BE2C (cell line): ENCODE measurements at regions not wholly inside any gene's neighbourhood (a gene's known extent, or its start where the extent isn't known, plus 50 kb on each side); places are given as distances from the start of the nearest gene placed in this dataset.
A peak's percentile ranks its signal among the peaks of the same experiment; 100 is the strongest.

ENCODE experiments used
- DNase-seq: peaks from one replicate; pipeline ENCODE4 v3.0.0-alpha.2; 2020
- H3K27me3 ChIP-seq: fragments of 250-450 bp; sonication (Bioruptor Pico); 2 replicates; pipeline ENCODE4 v1.5.1; 2020; ENCODE audit warnings: mild to moderate bottlenecking
- H3K36me3 ChIP-seq: fragments of 250-450 bp; sonication (Bioruptor Pico); 2 replicates; pipeline ENCODE4 v1.5.1; 2020; ENCODE audit warnings: mild to moderate bottlenecking
- H3K4me1 ChIP-seq: fragments of 250-450 bp; sonication (Bioruptor Pico); 2 replicates; pipeline ENCODE4 v1.5.1; 2020
- H3K4me3 ChIP-seq: 2 replicates; pipeline ENCODE4 v1.5.1; 2011; ENCODE audit warnings: low read depth, low read length
- H3K9me3 ChIP-seq: fragments of 250-450 bp; sonication (Bioruptor Pico); 2 replicates; pipeline ENCODE4 v1.5.1; 2020
- TF ChIP-seq, protein P1 (sequence below): IDR thresholded peaks from 2 replicates; pipeline ENCODE4 v1.5.1; 2012; ENCODE audit warnings: mild to moderate bottlenecking, low read depth, low read length

GRCh38 chr7:109190766-109191398, 621.2 kb downstream of the DNAJB9 start:
- no peak overlapping the region for H3K4me3 ChIP-seq
- no peaks in the 10 kb centered on the region for H3K4me1 ChIP-seq
- H3K27me3 ChIP-seq, result no peaks in the 10 kb centered on the region
- TF ChIP-seq, protein P1, sequence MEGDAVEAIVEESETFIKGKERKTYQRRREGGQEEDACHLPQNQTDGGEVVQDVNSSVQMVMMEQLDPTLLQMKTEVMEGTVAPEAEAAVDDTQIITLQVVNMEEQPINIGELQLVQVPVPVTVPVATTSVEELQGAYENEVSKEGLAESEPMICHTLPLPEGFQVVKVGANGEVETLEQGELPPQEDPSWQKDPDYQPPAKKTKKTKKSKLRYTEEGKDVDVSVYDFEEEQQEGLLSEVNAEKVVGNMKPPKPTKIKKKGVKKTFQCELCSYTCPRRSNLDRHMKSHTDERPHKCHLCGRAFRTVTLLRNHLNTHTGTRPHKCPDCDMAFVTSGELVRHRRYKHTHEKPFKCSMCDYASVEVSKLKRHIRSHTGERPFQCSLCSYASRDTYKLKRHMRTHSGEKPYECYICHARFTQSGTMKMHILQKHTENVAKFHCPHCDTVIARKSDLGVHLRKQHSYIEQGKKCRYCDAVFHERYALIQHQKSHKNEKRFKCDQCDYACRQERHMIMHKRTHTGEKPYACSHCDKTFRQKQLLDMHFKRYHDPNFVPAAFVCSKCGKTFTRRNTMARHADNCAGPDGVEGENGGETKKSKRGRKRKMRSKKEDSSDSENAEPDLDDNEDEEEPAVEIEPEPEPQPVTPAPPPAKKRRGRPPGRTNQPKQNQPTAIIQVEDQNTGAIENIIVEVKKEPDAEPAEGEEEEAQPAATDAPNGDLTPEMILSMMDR, result no peak
- no peaks in the 10 kb centered on the region for H3K36me3 ChIP-seq
- no peaks in the 10 kb centered on the region for H3K9me3 ChIP-seq
- no peak for DNase-seq

DNA sequence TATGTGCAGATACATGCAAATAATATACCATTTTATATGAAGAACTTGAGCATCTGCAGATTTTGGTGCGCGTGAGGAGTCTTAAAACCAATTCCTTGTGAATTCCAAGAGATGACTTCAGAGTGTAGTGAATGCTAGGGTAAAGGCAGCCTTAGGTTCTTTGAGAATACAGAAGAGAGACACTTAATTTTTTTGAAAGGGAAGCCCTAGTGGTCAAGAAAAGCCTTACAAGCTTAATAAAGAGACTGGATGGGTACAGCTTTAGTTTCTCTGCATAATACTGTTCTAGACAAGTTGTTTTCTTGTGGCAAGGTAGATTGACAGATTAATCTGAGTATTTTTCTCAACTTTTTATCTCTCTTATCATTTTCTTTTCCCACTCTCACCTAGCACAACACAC, 636.5 kb downstream of the DNAJB9 start:
- Histone ChIP-seq H3K4me1 (no peaks in the 10 kb centered on the region), H3K36me3 (no peaks in the 10 kb centered on the region), H3K27me3 (no peaks in the 10 kb centered on the region), H3K4me3 (no peak overlapping the region), H3K9me3 (no peaks in the 10 kb centered on the region)
- TF ChIP-seq, protein P1, result peak; percentile 39
- no peak for DNase-seq

DNA sequence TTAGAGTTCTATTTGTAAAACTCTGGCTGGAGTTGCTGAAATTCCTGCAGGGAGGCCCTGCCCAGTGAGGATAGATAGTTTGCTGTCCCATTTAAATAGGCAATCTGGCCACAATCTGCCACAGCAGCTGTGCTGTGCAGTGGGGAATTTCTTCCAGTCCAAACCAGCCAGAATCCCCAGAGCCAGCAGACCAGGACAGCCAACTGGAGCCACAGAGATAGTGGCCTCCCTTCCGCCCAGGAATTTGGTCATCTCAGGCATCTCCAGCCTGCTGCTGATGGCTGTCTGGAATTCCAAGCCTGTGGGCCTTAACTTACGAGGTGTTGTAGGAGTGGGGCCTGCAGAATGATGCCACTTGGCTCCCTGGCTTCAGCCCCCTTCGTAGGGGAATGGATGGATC, 643.4 kb downstream of the DNAJB9 start:
- DNase-seq, result no peak
- H3K36me3 ChIP-seq, result no peaks in the 10 kb centered on the region
- H3K4me1 ChIP-seq, result no peaks in the 10 kb centered on the region
- TF ChIP-seq, protein P1, result no peak
- no peaks in the 10 kb centered on the region for H3K9me3 ChIP-seq
- no peak overlapping the region for H3K4me3 ChIP-seq
- H3K27me3 ChIP-seq, result no peaks in the 10 kb centered on the region

DNA sequence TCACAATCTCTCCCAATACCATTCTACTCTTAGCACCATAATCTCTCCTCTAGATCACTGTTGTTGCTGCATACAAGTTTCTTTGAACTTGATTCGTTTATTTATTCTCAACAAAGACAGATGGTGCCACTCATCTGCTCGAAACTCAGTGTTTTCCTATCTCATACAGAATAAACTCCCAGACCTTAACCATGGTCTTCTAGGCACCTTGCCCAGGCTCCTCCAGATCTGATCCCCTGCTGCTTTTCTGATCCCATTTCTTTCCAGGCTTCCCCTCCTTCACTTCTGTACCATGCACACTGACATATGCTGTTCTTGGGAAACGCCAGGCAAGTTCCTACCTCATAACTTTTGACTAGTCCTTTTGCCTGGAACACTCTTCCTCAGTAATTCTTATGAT, 645.7 kb downstream of the DNAJB9 start:
- Histone ChIP-seq H3K9me3 (no peaks in the 10 kb centered on the region), H3K4me1 (no peaks in the 10 kb centered on the region), H3K27me3 (no peaks in the 10 kb centered on the region), H3K4me3 (no peak overlapping the region), H3K36me3 (no peaks in the 10 kb centered on the region)
- TF ChIP-seq, protein P1, result no peak
- DNase-seq, result no peak

- Histone ChIP-seq H3K4me3 (no peak overlapping the region), H3K27me3 (no peaks in the 10 kb centered on the region), H3K9me3 (no peaks in the 10 kb centered on the region), H3K4me1 (no peaks in the 10 kb centered on the region), H3K36me3 (no peaks in the 10 kb centered on the region)
- no peak for DNase-seq
- TF ChIP-seq, protein P1, result no peak
These were observed 654.4 kb downstream of the DNAJB9 start for GRCh38 chr7:109224100-109224499.

GRCh38 chr7:109226699-109227098, 657.0 kb downstream of the DNAJB9 start:
- Histone ChIP-seq H3K9me3 (no peaks in the 10 kb centered on the region), H3K4me1 (no peaks in the 10 kb centered on the region), H3K27me3 (no peaks in the 10 kb centered on the region), H3K36me3 (no peaks in the 10 kb centered on the region), H3K4me3 (no peak overlapping the region)
- TF ChIP-seq, protein P1, result no peak
- no peak for DNase-seq
